ENCODE measurements at regions not wholly inside any gene's neighbourhood (a gene's known extent, or its start where the extent isn't known, plus 50 kb on each side); places are given as distances from the start of the nearest gene placed in this dataset.

DNA sequence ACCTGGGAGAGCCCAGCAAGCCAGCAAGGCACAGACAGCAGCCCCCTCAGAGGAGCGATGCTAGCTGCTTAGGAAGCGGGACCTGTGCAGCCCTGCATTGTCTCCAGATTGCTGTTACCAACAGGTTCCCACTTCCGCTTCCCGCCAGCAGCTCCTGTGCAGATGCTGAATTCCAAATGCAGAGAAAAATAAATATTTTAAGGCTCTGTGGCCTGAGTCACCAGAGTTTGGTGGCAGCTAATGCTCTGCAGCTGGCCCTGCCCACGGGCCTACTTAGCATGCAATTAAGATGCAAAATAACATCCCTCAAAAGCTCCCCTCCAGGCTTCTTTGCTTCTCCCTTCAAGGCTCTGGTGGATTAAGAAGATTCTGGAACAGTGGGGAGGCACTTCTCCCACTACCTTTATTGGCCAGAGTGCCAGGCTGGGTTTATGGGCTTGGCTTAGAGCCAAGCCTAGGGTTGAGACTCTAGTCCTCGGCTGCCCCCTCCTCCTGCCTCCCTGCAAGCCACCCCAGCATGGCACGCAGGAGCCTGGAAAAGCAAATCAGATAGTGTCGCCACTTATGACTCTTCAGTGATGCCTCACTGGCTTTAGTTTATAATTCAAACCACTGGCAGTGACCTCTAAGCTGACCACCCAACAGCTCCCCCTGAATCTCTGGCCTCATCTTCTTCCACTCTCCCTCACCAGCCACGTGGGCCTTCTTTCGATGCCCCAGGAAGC, 207.1 kb upstream of the ZC3H12A start:
- H4K20me1 ChIP-seq (ENCODE audit: insufficient read depth) = no peaks in the 10 kb centered on the region
- no peaks in the 10 kb centered on the region for H3K9me2 ChIP-seq (ENCODE audit: insufficient read depth)
- H3K4me2 ChIP-seq (ENCODE audit: low read length) = no peak overlapping the region
- no peak overlapping the region for H3K27ac ChIP-seq (ENCODE audit: low read depth, low read length)
- peaks cover 55% of the 10 kb centered on the region for H3K27me3 ChIP-seq (ENCODE audit: insufficient read depth, low read length)
- ATAC-seq (no peak), DNase-seq (ENCODE audit: low read depth, low spot score) (no peak)
- intact Hi-C loops (cut with micrococcal nuclease) = no loop called here
- no peaks in the 10 kb centered on the region for H3K79me2 ChIP-seq (ENCODE audit: insufficient read depth, low read length)
- ChIA-PET RAD21 (ENCODE audit: low non-redundant PET in 1 of 2, low total read pairs in 2 of 2, uncharacterized antibody in 2 of 2, unreplicated experiment in 2 of 2) (no interaction called here), POLR2A (no interaction called here), CTCF (no interaction called here)
- H3K4me3 ChIP-seq (replicated peaks in 1 of 2; ENCODE audit: low read depth in 1 of 2, low read length in 2 of 2) = no peak overlapping the region
- no peaks in the 10 kb centered on the region for H3K36me3 ChIP-seq (ENCODE audit: control insufficient read depth in 1 of 2, insufficient read depth in 2 of 2, low read length in 2 of 2)
- H3K9ac ChIP-seq (ENCODE audit: low read length) = no peak overlapping the region
- H3K4me1 ChIP-seq (ENCODE audit: control insufficient read depth in 1 of 2, insufficient read depth in 2 of 2, low read length in 2 of 2) = no peaks in the 10 kb centered on the region
- H3K9me3 ChIP-seq (ENCODE audit: control insufficient read depth in 1 of 2, insufficient read depth in 1 of 2, low read depth in 1 of 2, low read length in 2 of 2) = no peaks in the 10 kb centered on the region
- TF ChIP-seq, protein P1, sequence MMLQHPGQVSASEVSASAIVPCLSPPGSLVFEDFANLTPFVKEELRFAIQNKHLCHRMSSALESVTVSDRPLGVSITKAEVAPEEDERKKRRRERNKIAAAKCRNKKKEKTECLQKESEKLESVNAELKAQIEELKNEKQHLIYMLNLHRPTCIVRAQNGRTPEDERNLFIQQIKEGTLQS (IDR thresholded peaks at IDR 0.05) = no peak
- TF ChIP-seq YY1 (IDR thresholded peaks at IDR 0.05; ENCODE audit: extremely low read depth, insufficient replicate concordance, low read depth, low read length) = no peak
- no peak for TF ChIP-seq SRF (IDR thresholded peaks at IDR 0.05; ENCODE audit: low read depth)
- no peak for TF ChIP-seq ZFX (IDR thresholded peaks at IDR 0.05)
- no peak for TF ChIP-seq RAD21 (IDR thresholded peaks at IDR 0.05; ENCODE audit: low read depth)
- no TSS peak for BruUV-seq (replicated peaks)
- H2AFZ ChIP-seq (ENCODE audit: low read depth, low read length, poor library complexity, severe bottlenecking) = no peak overlapping the region

- Histone ChIP-seq H3K9me3 (ENCODE audit: control insufficient read depth in 1 of 2, insufficient read depth in 1 of 2, low read depth in 1 of 2, low read length in 2 of 2) (no peaks in the 10 kb centered on the region), H3K4me1 (ENCODE audit: control insufficient read depth in 1 of 2, insufficient read depth in 2 of 2, low read length in 2 of 2) (no peaks in the 10 kb centered on the region), H2AFZ (ENCODE audit: low read depth, low read length, poor library complexity, severe bottlenecking) (no peak overlapping the region), H3K4me2 (ENCODE audit: low read length) (no peak overlapping the region), H3K9me2 (ENCODE audit: insufficient read depth) (no peaks in the 10 kb centered on the region), H3K4me3 (replicated peaks in 1 of 2; ENCODE audit: low read depth in 1 of 2, low read length in 2 of 2) (no peak overlapping the region), H3K9ac (ENCODE audit: low read length) (no peak overlapping the region), H3K79me2 (ENCODE audit: insufficient read depth, low read length) (no peaks in the 10 kb centered on the region), H3K36me3 (ENCODE audit: control insufficient read depth in 1 of 2, insufficient read depth in 2 of 2, low read length in 2 of 2) (no peaks in the 10 kb centered on the region), H3K27me3 (ENCODE audit: insufficient read depth, low read length) (peaks cover 57% of the 10 kb centered on the region), H3K27ac (ENCODE audit: low read depth, low read length) (no peak overlapping the region), H4K20me1 (ENCODE audit: insufficient read depth) (no peaks in the 10 kb centered on the region)
- DNase-seq (ENCODE audit: low read depth, low spot score) (no peak), ATAC-seq (no peak)
- ChIA-PET POLR2A (no interaction called here), CTCF (no interaction called here), RAD21 (ENCODE audit: low non-redundant PET in 1 of 2, low total read pairs in 2 of 2, uncharacterized antibody in 2 of 2, unreplicated experiment in 2 of 2) (no interaction called here)
- intact Hi-C loops (cut with micrococcal nuclease) = no loop called here
- TF ChIP-seq EZH2phosphoT487 (IDR thresholded peaks at IDR 0.05; ENCODE audit: borderline replicate concordance) (no peak), MAX (IDR thresholded peaks at IDR 0.05) (no peak), EGR1 (IDR thresholded peaks at IDR 0.05; ENCODE audit: low read depth) (no peak), YY1 (IDR thresholded peaks at IDR 0.05; ENCODE audit: extremely low read depth, insufficient replicate concordance, low read depth, low read length) (no peak), REST (IDR thresholded peaks at IDR 0.05; ENCODE audit: low read depth) (no peak), SIN3A (IDR thresholded peaks at IDR 0.05; ENCODE audit: low read depth) (no peak), EZH2 (IDR thresholded peaks at IDR 0.05) (no peak)
- BruUV-seq (replicated peaks) = no TSS peak
Measured at GRCh38 chr1:37270639-37271038, 203.7 kb upstream of the ZC3H12A start.

All from HCT116 (cell line).